ENCODE measurements at regions not wholly inside any gene's neighbourhood (a gene's known extent, or its start where the extent isn't known, plus 50 kb on each side); places are given as distances from the start of the nearest gene placed in this dataset.

- TF ChIP-seq, protein P1, sequence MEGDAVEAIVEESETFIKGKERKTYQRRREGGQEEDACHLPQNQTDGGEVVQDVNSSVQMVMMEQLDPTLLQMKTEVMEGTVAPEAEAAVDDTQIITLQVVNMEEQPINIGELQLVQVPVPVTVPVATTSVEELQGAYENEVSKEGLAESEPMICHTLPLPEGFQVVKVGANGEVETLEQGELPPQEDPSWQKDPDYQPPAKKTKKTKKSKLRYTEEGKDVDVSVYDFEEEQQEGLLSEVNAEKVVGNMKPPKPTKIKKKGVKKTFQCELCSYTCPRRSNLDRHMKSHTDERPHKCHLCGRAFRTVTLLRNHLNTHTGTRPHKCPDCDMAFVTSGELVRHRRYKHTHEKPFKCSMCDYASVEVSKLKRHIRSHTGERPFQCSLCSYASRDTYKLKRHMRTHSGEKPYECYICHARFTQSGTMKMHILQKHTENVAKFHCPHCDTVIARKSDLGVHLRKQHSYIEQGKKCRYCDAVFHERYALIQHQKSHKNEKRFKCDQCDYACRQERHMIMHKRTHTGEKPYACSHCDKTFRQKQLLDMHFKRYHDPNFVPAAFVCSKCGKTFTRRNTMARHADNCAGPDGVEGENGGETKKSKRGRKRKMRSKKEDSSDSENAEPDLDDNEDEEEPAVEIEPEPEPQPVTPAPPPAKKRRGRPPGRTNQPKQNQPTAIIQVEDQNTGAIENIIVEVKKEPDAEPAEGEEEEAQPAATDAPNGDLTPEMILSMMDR (IDR thresholded peaks at IDR 0.05): no peak
- no peak for TF ChIP-seq POLR2AphosphoS5 (IDR thresholded peaks at IDR 0.05)
Measured at GRCh38 chr14:41476526-41476925, 130.2 kb upstream of the LRFN5 start.
